ENCODE measurements at regions not wholly inside any gene's neighbourhood (a gene's known extent, or its start where the extent isn't known, plus 50 kb on each side); places are given as distances from the start of the nearest gene placed in this dataset.
A peak's percentile ranks its signal among the peaks of the same experiment; 100 is the strongest.
"Not testable (repeated sequence)": the region's sequence is repeated elsewhere in the genome, so short reads cannot be mapped to it uniquely, and the experiment has no call there.

GRCh38 chr9:73855206-73855605, 641.9 kb upstream of the RORB start:
- no peak for DNase-seq (ENCODE audit: low read depth)

DNA sequence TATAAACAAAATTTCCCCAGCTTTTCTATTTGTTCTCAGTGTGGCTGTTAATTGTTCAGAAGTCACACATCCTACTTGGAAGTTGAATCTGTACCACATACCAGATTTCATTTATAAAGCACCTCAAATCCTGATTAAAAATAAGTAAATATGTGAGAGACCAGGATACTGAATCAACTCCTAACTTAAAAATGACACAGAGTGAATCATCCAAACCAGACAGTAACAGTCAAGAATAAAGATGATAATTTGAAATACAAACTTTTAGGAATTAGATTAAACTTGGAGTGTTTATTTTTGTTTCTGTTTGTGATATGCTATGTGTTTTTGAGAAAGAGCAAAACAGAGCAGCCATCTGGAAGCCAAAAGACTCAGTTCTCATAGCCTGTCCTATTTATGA, 633.2 kb upstream of the RORB start:
- no peak for DNase-seq (ENCODE audit: low read depth)

GRCh38 chr9:73866451-73866850, 630.7 kb upstream of the RORB start:
- DNase-seq (ENCODE audit: low read depth): no peak

GRCh38 chr9:73869264-73869663, 627.9 kb upstream of the RORB start:
- DNase-seq (ENCODE audit: low read depth): peak; percentile 85

GRCh38 chr9:73871636-73872035, 625.5 kb upstream of the RORB start:
- DNase-seq (ENCODE audit: low read depth): peak; percentile 2

DNA sequence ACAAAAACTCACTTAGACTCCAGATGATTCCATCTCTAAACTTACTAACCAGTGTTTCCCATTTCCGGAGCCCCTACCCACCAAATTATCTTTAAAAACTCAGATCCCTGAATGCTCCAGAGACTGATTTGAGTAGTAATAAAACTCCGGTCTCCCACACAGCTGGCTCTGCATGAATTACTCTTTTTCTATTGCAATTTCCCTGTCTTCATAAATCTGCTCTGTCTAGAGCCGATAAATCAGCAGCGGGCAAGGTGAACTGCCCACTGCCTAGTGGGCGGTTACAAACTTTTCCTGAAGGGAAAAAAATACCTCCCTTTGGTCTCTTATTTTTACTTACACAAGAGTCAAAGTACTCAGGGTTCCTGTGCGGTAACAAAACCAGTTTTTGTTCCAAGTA, 624.4 kb upstream of the RORB start:
- DNase-seq (ENCODE audit: low read depth): no peak

GRCh38 chr9:73880101-73880500, 617.0 kb upstream of the RORB start:
- no peak for DNase-seq (ENCODE audit: low read depth)

- DNase-seq (ENCODE audit: low read depth): no peak
Observed at GRCh38 chr9:73889023-73889422, 608.1 kb upstream of the RORB start.

GRCh38 chr9:73890685-73891277, 606.4 kb upstream of the RORB start:
- no peak for DNase-seq (ENCODE audit: low read depth)

- DNase-seq (ENCODE audit: low read depth): no peak
Observed at GRCh38 chr9:73892335-73892734, 604.8 kb upstream of the RORB start.

DNA sequence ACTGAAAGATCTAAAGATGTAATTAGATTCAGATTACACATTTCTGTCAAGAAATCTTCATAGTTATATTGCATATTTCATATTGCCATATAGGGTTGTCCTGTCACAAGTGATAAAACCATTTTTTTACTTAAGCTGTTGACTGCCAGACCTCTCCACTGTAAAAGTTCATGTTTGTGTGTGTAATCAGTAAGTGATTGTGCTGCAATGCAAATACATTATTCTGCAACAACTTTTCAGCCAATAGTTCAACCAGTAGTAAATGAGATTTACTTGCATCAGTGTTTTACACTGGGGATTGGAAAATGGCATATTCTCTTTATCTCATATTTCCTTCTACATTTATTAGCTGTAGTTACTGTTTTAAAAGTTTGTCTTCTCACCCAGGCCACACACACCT, 603.9 kb upstream of the RORB start:
- DNase-seq (ENCODE audit: low read depth): no peak

DNA sequence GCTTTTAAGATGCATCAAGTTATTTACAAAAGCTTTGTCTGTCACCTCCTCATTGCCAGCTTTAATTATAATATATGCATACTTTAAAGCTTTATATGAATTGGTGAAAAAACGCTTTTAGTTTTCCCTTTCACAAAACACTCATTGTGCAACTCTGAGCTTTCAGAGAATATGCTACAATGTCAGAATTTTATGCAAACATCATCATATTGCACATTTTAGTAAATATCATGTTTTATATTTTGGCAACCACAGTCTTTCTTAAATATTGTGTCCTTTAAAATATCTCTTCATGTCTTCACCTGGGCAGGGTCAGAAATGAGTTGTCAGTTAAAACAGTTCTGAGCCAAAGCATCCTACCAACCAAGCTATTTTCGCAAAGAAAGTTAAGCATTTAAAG, 601.1 kb upstream of the RORB start:
- no peak for DNase-seq (ENCODE audit: low read depth)

DNA sequence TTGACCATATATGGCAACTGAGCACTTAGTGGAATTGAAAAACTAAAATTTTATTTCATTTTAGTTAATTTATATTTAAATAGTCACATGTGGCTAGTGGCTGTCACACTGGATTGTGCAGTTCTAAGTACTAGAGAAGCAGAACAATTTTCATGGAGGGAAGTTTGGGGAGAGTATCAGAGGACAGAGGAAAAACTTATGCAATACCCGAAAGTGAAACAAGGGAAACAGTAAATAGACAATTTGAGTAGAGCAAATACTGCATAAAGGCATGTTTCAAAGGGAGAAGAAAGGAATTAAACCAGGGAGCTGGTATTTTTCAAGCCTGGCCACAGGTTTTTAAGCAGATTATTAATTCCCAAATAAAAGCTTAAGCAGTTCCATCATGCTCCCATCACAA, 590.5 kb upstream of the RORB start:
- DNase-seq (ENCODE audit: low read depth): no peak

DNA sequence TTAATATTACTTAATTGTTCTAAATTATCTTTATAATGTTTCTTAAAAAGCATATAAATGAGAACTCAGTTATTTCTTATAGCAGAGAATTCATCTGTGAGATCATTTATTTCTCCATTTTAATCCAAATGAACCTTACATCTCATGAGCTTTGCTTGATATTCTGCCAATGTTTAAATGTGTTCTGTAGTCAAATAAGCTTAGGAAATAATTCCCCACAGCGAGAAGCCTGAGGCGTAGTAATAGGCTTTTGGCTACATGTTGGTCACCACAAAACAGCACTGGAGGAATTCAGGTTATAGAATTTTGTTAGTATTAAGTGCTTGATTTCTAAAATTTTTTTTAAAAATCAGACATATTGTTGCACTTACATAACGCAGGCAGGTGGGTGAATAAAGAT, 585.3 kb upstream of the RORB start:
- DNase-seq (ENCODE audit: low read depth): no peak

DNA sequence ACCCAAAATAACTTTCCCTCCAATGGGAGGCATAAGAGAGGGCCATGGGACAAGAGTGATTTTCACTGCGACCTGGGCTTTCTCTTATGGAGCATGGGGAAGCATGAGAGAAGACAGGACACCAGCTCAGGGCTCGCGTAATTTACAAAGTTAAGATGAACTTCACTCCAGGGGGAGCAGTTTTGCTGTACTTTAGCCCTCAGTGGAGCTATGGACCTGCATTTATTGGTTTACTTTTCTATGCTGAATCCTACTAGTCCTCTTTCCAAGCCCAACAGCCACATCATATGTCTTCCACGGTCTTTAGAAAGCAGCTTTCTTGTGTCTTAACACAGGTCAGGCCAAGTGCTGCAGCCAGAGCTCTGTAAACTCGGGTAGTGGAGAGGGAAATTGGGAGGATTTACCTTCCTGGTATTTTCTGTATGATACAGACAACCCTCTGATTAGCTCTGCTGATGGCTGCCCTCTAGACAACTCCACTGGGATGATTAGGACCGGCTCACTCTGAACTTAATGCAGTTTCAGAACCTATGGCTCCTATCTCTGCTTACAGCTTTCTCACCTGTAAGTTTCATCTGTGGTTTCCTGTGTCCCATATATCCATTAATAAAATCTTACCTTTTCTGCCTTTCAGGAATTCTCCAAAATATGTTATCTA, 581.0 kb upstream of the RORB start:
- DNase-seq (ENCODE audit: low read depth): peak; percentile 1

DNA sequence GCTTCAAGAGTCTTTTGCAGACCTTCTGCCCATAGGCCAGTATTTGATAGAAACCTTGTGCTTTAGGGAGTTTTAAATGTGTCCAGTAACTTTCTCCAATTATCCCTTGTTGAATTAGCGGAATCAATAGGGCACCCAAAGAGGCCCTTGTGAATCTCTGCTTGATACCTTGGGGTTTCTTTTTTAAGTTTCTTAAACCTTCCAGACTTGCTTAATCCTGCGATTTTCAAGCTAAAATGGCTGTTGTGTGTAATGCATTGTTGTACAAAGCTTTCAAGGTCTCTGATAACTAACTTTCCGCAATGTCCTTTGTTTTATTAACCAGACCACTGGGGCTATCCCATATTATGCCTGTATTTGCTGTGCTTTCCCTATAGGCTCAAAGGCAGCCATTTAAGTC, 577.4 kb upstream of the RORB start:
- DNase-seq (ENCODE audit: low read depth): no peak

DNA sequence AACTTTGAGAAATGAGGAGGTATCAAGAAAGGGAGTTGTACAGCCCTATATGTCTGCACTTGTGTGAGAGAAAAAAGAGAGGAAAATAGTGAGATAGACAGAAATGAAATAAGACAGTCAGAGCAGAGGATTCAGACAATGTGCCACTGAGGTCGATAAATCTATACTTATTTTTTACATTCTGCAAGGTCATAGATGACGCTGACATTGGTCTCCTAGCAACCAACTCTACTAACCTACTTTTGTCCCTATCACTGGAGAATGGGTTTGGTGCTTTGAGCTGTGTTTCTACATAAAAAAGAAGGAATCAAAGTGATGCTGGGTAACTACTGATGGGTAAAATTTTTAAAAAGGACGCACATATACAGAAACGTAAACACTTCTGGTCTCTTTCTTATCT, 573.3 kb upstream of the RORB start:
- no peak for DNase-seq (ENCODE audit: low read depth)

GRCh38 chr9:73951147-73951546, 546.0 kb upstream of the RORB start:
- DNase-seq (ENCODE audit: low read depth): no peak

DNA sequence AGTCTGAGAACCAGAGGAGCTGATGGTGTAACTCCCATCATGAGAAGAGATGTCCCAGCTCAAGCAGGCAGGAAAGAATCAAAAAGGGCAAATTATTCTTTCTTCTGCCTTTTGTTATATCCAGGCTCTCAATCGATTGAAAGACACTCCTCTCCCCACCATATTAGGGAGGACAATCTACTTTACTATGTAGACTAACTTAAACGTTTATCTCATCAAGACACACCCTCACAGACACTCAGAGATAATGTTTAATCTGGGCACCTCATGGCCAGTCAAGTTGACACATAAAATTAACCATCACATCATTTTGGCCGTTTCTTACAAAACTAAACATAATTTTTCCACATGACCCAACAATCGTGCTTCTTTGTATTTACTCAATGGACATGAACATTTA, 534.3 kb upstream of the RORB start:
- DNase-seq (ENCODE audit: low read depth): no peak

DNA sequence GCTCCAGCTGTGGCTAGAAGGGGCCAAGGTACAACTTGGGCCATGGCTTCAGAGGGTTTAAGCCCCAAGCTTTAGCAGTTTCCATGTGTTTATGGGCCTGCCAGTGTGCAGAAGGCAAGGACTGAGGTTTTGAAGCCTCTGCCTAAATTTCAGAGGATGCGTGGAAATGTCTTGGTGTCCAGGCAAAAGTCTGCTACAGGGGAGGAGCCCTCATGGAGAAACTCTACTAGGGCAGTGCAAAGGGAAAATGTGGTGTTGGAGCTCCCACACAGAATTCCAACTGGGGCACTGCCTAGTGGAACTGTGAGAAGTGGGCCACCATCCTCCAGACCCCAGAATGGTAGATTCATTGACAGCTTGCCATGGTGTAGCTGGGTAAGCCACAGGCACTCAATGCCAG, 527.2 kb upstream of the RORB start:
- no peak for DNase-seq (ENCODE audit: low read depth)

GRCh38 chr9:73976424-73976823, 520.7 kb upstream of the RORB start:
- not testable (repeated sequence) for DNase-seq (ENCODE audit: low read depth)

- no peak for DNase-seq (ENCODE audit: low read depth)
Observed at GRCh38 chr9:73979894-73980264, 517.3 kb upstream of the RORB start.

DNA sequence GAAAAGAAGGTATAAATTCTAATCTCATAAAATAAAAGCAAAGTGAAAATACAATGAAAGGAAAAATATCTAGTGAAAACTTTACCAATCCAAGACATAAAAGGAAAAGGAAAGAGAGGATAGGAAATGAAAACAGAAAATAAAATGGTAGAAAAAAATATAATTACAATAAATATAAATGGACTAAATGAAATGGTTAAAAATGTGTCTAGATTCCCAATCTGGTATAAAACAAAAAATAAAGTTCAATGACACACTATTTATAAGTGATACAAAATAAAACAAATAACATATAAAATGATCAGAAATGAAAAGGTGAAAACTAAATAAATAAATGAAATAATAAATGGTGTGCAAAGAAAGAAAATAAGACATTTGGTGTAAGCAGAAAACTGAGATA, 516.4 kb upstream of the RORB start:
- no peak for DNase-seq (ENCODE audit: low read depth)

DNA sequence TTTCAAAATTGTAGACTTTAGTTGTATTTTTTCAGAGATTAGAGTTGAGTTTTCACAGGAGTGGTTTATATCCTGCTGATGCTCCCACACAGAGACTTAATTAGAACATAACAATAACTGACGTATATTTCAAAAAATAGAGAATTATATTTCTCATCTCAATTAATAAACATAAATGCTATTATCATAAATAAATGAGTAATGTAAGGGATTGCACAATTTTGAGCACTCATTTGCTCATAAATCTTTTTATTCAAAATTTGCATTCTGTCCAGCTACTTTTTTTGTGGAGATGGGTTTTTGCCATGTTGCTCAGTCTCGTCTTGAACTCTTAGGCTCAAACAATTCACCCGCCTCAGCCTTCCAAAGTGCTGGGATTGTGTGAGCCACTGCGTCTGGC, 515.7 kb upstream of the RORB start:
- no peak for DNase-seq (ENCODE audit: low read depth)
